PC-3 (cell line): ENCODE measurements at regions not wholly inside any gene's neighbourhood (a gene's known extent, or its start where the extent isn't known, plus 50 kb on each side); places are given as distances from the start of the nearest gene placed in this dataset.

Experiments used
- ATAC-seq: fragments of 200-7000 bp; cut with Tn5 transposase; 2 replicates; pipeline ENCODE4 v1.9.1; 2020; ENCODE audit warnings: mild to moderate bottlenecking, moderate library complexity
- BruUV-seq: library from RNA; stranded (reverse); fragments of 400-500 nt; replicated peaks from 2 replicates; lab custom pipeline; 2021; lab: Mats Ljungman, UMichigan
- CTCF ChIA-PET: fragments of 300-600 bp; sonication (Branson Sonifier 250); formaldehyde crosslinking; loops from one replicate; lab custom pipeline; 2022; ENCODE audit warnings: antibody characterized with exemption; lab: Charles Lee
- POLR2A ChIA-PET: fragments of 300-600 bp; sonication (Branson Sonifier 250); formaldehyde crosslinking; loops from one replicate; lab custom pipeline; 2022; ENCODE audit warnings: antibody characterized with exemption; ENCODE audit not compliant: unreplicated experiment; lab: Charles Lee
- DNase-seq: peaks from one replicate; pipeline ENCODE4 v3.0.0-alpha.2; 2015
- H2AFZ ChIP-seq: fragments of 300-600 bp; sonication (generic); 2 replicates; pipeline ENCODE4 v1.6.0; 2016; ENCODE audit warnings: antibody characterized with exemption, low read length
- H3F3A ChIP-seq: fragments of 300-600 bp; sonication (generic); one replicate; pipeline ENCODE4 v1.6.0; 2017; ENCODE audit warnings: antibody characterized with exemption, low read length, control low read depth, mild to moderate bottlenecking; ENCODE audit not compliant: unreplicated experiment
- H3K27ac ChIP-seq: fragments of 300-600 bp; sonication (generic); 2 replicates; pipeline ENCODE4 v1.5.1; 2016; ENCODE audit warnings: mild to moderate bottlenecking, low read length
- H3K27me3 ChIP-seq: fragments of 300-600 bp; sonication (generic); 2 replicates; pipeline ENCODE4 v1.6.1; 2016; ENCODE audit warnings: low read length, mixed read lengths
- H3K36me3 ChIP-seq: fragments of 300-600 bp; sonication (generic); 2 replicates; pipeline ENCODE4 v1.6.1; 2016; ENCODE audit warnings: low read depth, mixed run types, low read length, mixed read lengths
- H3K4me1 ChIP-seq: fragments of 300-600 bp; sonication (generic); 2 replicates; pipeline ENCODE4 v1.5.1; 2016; ENCODE audit warnings: low read length; ENCODE audit not compliant: insufficient read depth
- H3K4me2 ChIP-seq: fragments of 300-600 bp; sonication (generic); 2 replicates; pipeline ENCODE4 v1.6.0; 2016; ENCODE audit warnings: low read length
- H3K4me3 ChIP-seq: fragments of 300-600 bp; sonication (generic); 2 replicates; pipeline ENCODE4 v1.5.1; 2016; ENCODE audit warnings: mild to moderate bottlenecking, low read length, mixed read lengths
- H3K79me2 ChIP-seq: fragments of 300-600 bp; sonication (generic); 2 replicates; pipeline ENCODE4 v1.6.1; 2017; ENCODE audit warnings: low read length, mixed read lengths
- H3K9ac ChIP-seq: fragments of 300-600 bp; sonication (generic); 2 replicates; pipeline ENCODE4 v1.6.0; 2016; ENCODE audit warnings: mild to moderate bottlenecking, low read length
- H3K9me2 ChIP-seq: fragments of 300-600 bp; sonication (generic); replicated peaks from 2 replicates; pipeline ENCODE4 v1.6.1; 2016; ENCODE audit warnings: mixed run types, low read length, mixed read lengths
- H3K9me3 ChIP-seq: fragments of 300-600 bp; sonication (generic); 2 replicates; pipeline ENCODE4 v1.6.1; 2016; ENCODE audit warnings: low read length, mixed read lengths
- H4K20me1 ChIP-seq: fragments of 300-600 bp; sonication (generic); 2 replicates; pipeline ENCODE4 v1.6.1; 2016; ENCODE audit warnings: low read length, mixed read lengths
- CTCF ChIP-seq: fragments of 300-600 bp; sonication (generic); conservative IDR thresholded peaks from 2 replicates; pipeline ENCODE4 v1.5.1; 2017; ENCODE audit warnings: antibody characterized with exemption, low read depth, mild to moderate bottlenecking, low read length
- EZH2 ChIP-seq: fragments of 300-600 bp; sonication (generic); IDR thresholded peaks from one replicate; pipeline ENCODE4 v1.6.1; 2017; ENCODE audit warnings: antibody characterized with exemption, mild to moderate bottlenecking, low read length; ENCODE audit not compliant: unreplicated experiment
- EZH2phosphoT487 ChIP-seq: fragments of 300-600 bp; sonication (generic); IDR thresholded peaks from 2 replicates; pipeline ENCODE4 v1.6.1; 2018; ENCODE audit warnings: mild to moderate bottlenecking, antibody characterized with exemption, low read length, borderline replicate concordance
- intact Hi-C: fragments of 100-400 bp; cut with micrococcal nuclease; formaldehyde crosslinking; loops from 2 replicates; pipeline ENCODE4 v1.9.0; 2023

GRCh38 chr5:91928754-91929521 lies 545.8 kb upstream of the ARRDC3 start:
- Histone ChIP-seq H3K36me3 (no peaks in the 10 kb centered on the region), H3K9me2 (no peaks in the 10 kb centered on the region), H3F3A (no peaks in the 10 kb centered on the region), H3K4me2 (no peak overlapping the region), H3K27ac (no peak overlapping the region), H3K9ac (no peak overlapping the region), H3K4me1 (no peaks in the 10 kb centered on the region), H4K20me1 (no peaks in the 10 kb centered on the region), H3K4me3 (no peak overlapping the region), H3K27me3 (peaks cover 4% of the 10 kb centered on the region; the same call in 1 of the 2 replicates), H3K9me3 (no peaks in the 10 kb centered on the region), H3K79me2 (no peaks in the 10 kb centered on the region), H2AFZ (no peak overlapping the region)
- peak; percentile 67 for DNase-seq
- POLR2A ChIA-PET, result no interaction called here
- BruUV-seq, result no TSS peak
- intact Hi-C loops, result loop anchor here (1.0 to 10.0 kb wide), 5 partner anchors 142 to 424 kb away; no protein-coding TSS in a partner anchor
- ATAC-seq, result peak; percentile 72
- TF ChIP-seq EZH2 (no peak), EZH2phosphoT487 (no peak), CTCF (peak; percentile 86)
- CTCF ChIA-PET, result interaction anchor here (1.0 kb wide), 2 partner anchors 89 to 287 kb away, joined by 3 read pairs; no protein-coding TSS in a partner anchor

GRCh38 chr5:91927439-91927838 lies 544.3 kb upstream of the ARRDC3 start:
- Histone ChIP-seq H2AFZ (no peak overlapping the region), H3K9me3 (no peaks in the 10 kb centered on the region), H3K4me2 (no peak overlapping the region), H3K9ac (no peak overlapping the region), H3K27me3 (peaks cover 4% of the 10 kb centered on the region; the same call in 1 of the 2 replicates), H3K4me1 (no peaks in the 10 kb centered on the region), H3K27ac (no peak overlapping the region), H3K36me3 (no peaks in the 10 kb centered on the region), H3K79me2 (no peaks in the 10 kb centered on the region), H3F3A (no peaks in the 10 kb centered on the region), H3K4me3 (no peak overlapping the region), H3K9me2 (no peaks in the 10 kb centered on the region), H4K20me1 (no peaks in the 10 kb centered on the region)
- no peak for TF ChIP-seq CTCF
- POLR2A ChIA-PET, result interaction anchor here (0.7 kb wide), 1 partner anchor 284 kb away, joined by 3 read pairs; no protein-coding TSS in a partner anchor
- DNase-seq (no peak), ATAC-seq (no peak)
- intact Hi-C loops, result loop anchor here (5.0 to 10.0 kb wide), 3 partner anchors 140 to 423 kb away; no protein-coding TSS in a partner anchor
- BruUV-seq, result no TSS peak
- CTCF ChIA-PET, result no interaction called here

DNA sequence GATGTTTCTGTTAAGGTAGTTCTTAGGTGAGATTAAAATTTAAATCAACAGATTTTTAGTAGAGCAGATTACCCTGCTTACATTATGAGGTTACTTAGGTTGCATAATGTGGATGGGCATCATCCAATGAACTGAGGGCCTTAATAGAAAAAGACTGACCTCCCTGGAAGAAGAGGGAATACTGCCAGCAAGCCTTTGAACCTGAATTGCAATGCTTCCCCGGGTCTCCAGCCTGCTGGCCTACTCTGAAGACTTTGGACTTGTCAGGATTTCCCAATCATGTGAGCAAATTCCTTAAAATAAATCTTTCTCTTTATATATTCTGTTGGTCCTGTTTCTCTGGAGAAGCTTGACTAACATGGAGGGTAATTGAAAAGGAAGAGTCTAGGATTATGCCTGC lies 542.1 kb upstream of the ARRDC3 start:
- CTCF ChIA-PET, result no interaction called here

More for the DNA sequence above, 542.1 kb upstream of the ARRDC3 start:
- no peaks in the 10 kb centered on the region for H3F3A ChIP-seq
- H3K9me3 ChIP-seq, result no peaks in the 10 kb centered on the region
- H3K79me2 ChIP-seq, result no peaks in the 10 kb centered on the region
- H4K20me1 ChIP-seq, result no peaks in the 10 kb centered on the region
- no peak overlapping the region for H3K27ac ChIP-seq
- ATAC-seq (no peak), DNase-seq (no peak)
- H2AFZ ChIP-seq, result no peak overlapping the region
- peaks cover 4% of the 10 kb centered on the region; the same call in 1 of the 2 replicates for H3K27me3 ChIP-seq
- intact Hi-C loops, result loop anchor here (5.0 to 10.0 kb wide), 3 partner anchors 138 to 420 kb away; no protein-coding TSS in a partner anchor
- no peak overlapping the region for H3K9ac ChIP-seq
- H3K9me2 ChIP-seq, result no peaks in the 10 kb centered on the region
- POLR2A ChIA-PET, result no interaction called here
- H3K36me3 ChIP-seq, result no peaks in the 10 kb centered on the region
- H3K4me3 ChIP-seq, result no peak overlapping the region
- no peak for TF ChIP-seq EZH2
- no peak for TF ChIP-seq CTCF
- no peak for TF ChIP-seq EZH2phosphoT487
- no peak overlapping the region for H3K4me2 ChIP-seq
- no peaks in the 10 kb centered on the region for H3K4me1 ChIP-seq
- no TSS peak for BruUV-seq
